HepG2 (cell line): ENCODE measurements at regions not wholly inside any gene's neighbourhood (a gene's known extent, or its start where the extent isn't known, plus 50 kb on each side); places are given as distances from the start of the nearest gene placed in this dataset.
"Not testable (repeated sequence)": the region's sequence is repeated elsewhere in the genome, so short reads cannot be mapped to it uniquely, and the experiment has no call there.

Source experiments
- ATAC-seq: fragments of 200-7000 bp; cut with Tn5 transposase; 3 replicates; pipeline ENCODE4 v1.9.1; 2020; ENCODE audit warnings: mild to moderate bottlenecking, moderate library complexity
- BruUV-seq: library from RNA; stranded (reverse); fragments of 400-500 nt; replicated peaks from 2 replicates; lab custom pipeline; 2021; lab: Mats Ljungman, UMichigan
- CTCF ChIA-PET: fragments of 300-600 bp; formaldehyde crosslinking; extraction: SDS; loops from one replicate; lab custom pipeline; 2021; ENCODE audit warnings: low total read pairs, inconsistent platforms, low intra/inter-chr PET ratio; lab: Yijun Ruan, JAX
- POLR2A ChIA-PET: fragments of 350-600 bp; sonication (Branson Sonifier 250); formaldehyde crosslinking; loops from one replicate; lab custom pipeline; 2020; ENCODE audit warnings: antibody characterized with exemption, inconsistent platforms; lab: Yijun Ruan, JAX
- DNase-seq: peaks from one replicate; pipeline ENCODE4 v3.0.0-alpha.2; 2015; ENCODE audit warnings: low spot score
- FAIRE-seq: peaks from 3 replicates; lab custom pipeline; 2011; peaks lifted over from hg19 to GRCh38; lab: Jason Lieb, UNC
- H2AFZ ChIP-seq: one replicate; pipeline ENCODE4 v1.6.1; 2011; ENCODE audit warnings: low read length, inconsistent platforms
- H3K27ac ChIP-seq: fragments of 300-600 bp; 3 replicates; pipeline ENCODE4 v1.8.0; 2011; ENCODE audit warnings: mixed run types, mild to moderate bottlenecking, mixed read lengths, low read length, inconsistent platforms; ENCODE audit not compliant: insufficient read depth; ENCODE audit errors: extremely low read length
- H3K27me3 ChIP-seq, 2 experiments: fragments of 200-600 bp in 1 of 2; 2 replicates in 1 of 2; 3 replicates in 1 of 2; pipeline versions ENCODE4 v1.6.0 to v1.8.0; 2011; ENCODE audit warnings: low read length in 2 of 2, mild to moderate bottlenecking in 2 of 2, moderate library complexity in 2 of 2, inconsistent platforms in 1 of 2; ENCODE audit not compliant: insufficient read depth in 2 of 2, control insufficient read depth in 1 of 2
- H3K36me3 ChIP-seq, 2 experiments: fragments of 200-600 bp in 1 of 2; replicated peaks in 1 of 2; 2 replicates in 1 of 2; 3 replicates in 1 of 2; pipeline versions ENCODE4 v1.5.1 to v1.8.0; 2011; ENCODE audit warnings: low read length in 2 of 2, inconsistent platforms in 1 of 2; ENCODE audit not compliant: insufficient read depth in 2 of 2, control insufficient read depth in 1 of 2
- H3K4me1 ChIP-seq: 2 replicates; pipeline ENCODE4 v1.5.1; 2012; ENCODE audit warnings: low read length, inconsistent platforms; ENCODE audit not compliant: insufficient read depth
- H3K4me2 ChIP-seq: 2 replicates; pipeline ENCODE4 v1.6.0; 2011; ENCODE audit warnings: low read depth, low read length, inconsistent platforms
- H3K4me3 ChIP-seq, 3 experiments: fragments of 200-600 bp in 1 of 3; sonication (generic), shearing (Covaris generic) in 1 of 3; replicated peaks in 1 of 3; 2 replicates each; pipeline ENCODE4 v1.5.1; 2011 to 2016; ENCODE audit warnings: low read length in 3 of 3, inconsistent platforms in 2 of 3, low read depth in 2 of 3, mild to moderate bottlenecking in 2 of 3, control low read depth in 1 of 3, mixed read lengths in 1 of 3; ENCODE audit not compliant: insufficient read depth in 1 of 3
- H3K79me2 ChIP-seq: one replicate; pipeline ENCODE4 v1.6.1; 2011; ENCODE audit warnings: low read length, inconsistent platforms; ENCODE audit not compliant: insufficient read depth
- H3K9ac ChIP-seq: 2 replicates; pipeline ENCODE4 v1.6.0; 2011; ENCODE audit warnings: mild to moderate bottlenecking, low read depth, low read length, inconsistent platforms; ENCODE audit not compliant: insufficient read depth
- H3K9me3 ChIP-seq: 2 replicates; pipeline ENCODE4 v1.5.1; 2012; ENCODE audit warnings: mild to moderate bottlenecking, low read length
- H4K20me1 ChIP-seq: 2 replicates; pipeline ENCODE4 v1.6.0; 2011; ENCODE audit warnings: inconsistent platforms, mild to moderate bottlenecking, low read length, moderate library complexity; ENCODE audit not compliant: insufficient read depth
- ATF3 ChIP-seq: sonication (generic); formaldehyde crosslinking; IDR thresholded peaks from 2 replicates; pipeline ENCODE4 v1.4.0; 2020; ENCODE audit warnings: missing genetic modification reagents
- HNRNPK ChIP-seq: fragments of 200-400 bp; formaldehyde crosslinking; IDR thresholded peaks from 2 replicates; pipeline ENCODE4 v1.6.1; 2018; ENCODE audit warnings: low read length, low read depth, moderate library complexity, mild to moderate bottlenecking; ENCODE audit not compliant: poor library complexity, severe bottlenecking
- PCBP2 ChIP-seq: fragments of 200-400 bp; formaldehyde crosslinking; optimal IDR thresholded peaks from 2 replicates; pipeline ENCODE3; 2018; ENCODE audit warnings: low read length, low read depth; ENCODE audit not compliant: poor library complexity, severe bottlenecking
- POLR2A ChIP-seq, 2 experiments: IDR thresholded peaks; 2 replicates each; pipeline ENCODE4 v1.6.1; 2011; ENCODE audit warnings: low read depth in 2 of 2, low read length in 2 of 2, mild to moderate bottlenecking in 1 of 2, moderate library complexity in 1 of 2; ENCODE audit not compliant: insufficient read depth in 1 of 2
- TARDBP ChIP-seq: sonication (generic); formaldehyde crosslinking; IDR thresholded peaks from 2 replicates; pipeline ENCODE4 v1.8.0; 2022; ENCODE audit warnings: mild to moderate bottlenecking, missing genetic modification reagents
- ZFP1 ChIP-seq: IDR thresholded peaks from 2 replicates; pipeline ENCODE4 v1.6.1; 2016
- ZNF543 ChIP-seq: sonication (generic); formaldehyde crosslinking; IDR thresholded peaks from 2 replicates; pipeline ENCODE4 v1.4.0; 2020; ENCODE audit warnings: mild to moderate bottlenecking, missing genetic modification reagents
- ZNF576 ChIP-seq: sonication (generic); formaldehyde crosslinking; IDR thresholded peaks from 2 replicates; pipeline ENCODE4 v1.4.0; 2020; ENCODE audit warnings: mild to moderate bottlenecking, missing genetic modification reagents
- WGBS: methylation state at CpG from one replicate; pipeline ENCODE4 v1.1.6; 2017; ENCODE audit warnings: low lambda C conversion rate; 5-methylcytosine and 5-hydroxymethylcytosine counted together
- in situ Hi-C: cut with HindIII; loops from 2 replicates; pipeline ENCODE4 v1.10.0; 2017; ENCODE audit warnings: low pct_unique_long_range_greater_than_20kb; ENCODE audit not compliant: extremely low pct_ligation_motif_present
- intact Hi-C: fragments of 100-400 bp; cut with micrococcal nuclease; formaldehyde crosslinking; loops from one replicate; pipeline ENCODE4 v1.10.0; 2022; ENCODE audit not compliant: unreplicated experiment

GRCh38 chr16:64343061-64343819, 778.6 kb downstream of the CDH11 start (continued):
- TF ChIP-seq ZNF576 (no peak), POLR2A (IDR thresholded peaks at IDR 0.05; ENCODE audit: insufficient read depth in 1 of 2, low read depth in 2 of 2, low read length in 2 of 2) (no peak), ATF3 (CRISPR knock-in tag) (no peak), TARDBP (CRISPR knock-in tag) (no peak), ZFP1 (CRISPR knock-in tag) (no peak), ZNF543 (CRISPR knock-in tag) (no peak)

GRCh38 chr16:64341336-64341735, 780.5 kb downstream of the CDH11 start:
- CTCF ChIA-PET, H3K9ac ChIP-seq, POLR2A ChIA-PET, ATAC-seq, DNase-seq, H4K20me1 ChIP-seq, H3K4me1 ChIP-seq, in situ Hi-C loops, intact Hi-C loops, H3K4me3 ChIP-seq, H3K27ac ChIP-seq, H3K36me3 ChIP-seq, H3K27me3 ChIP-seq, H2AFZ ChIP-seq, BruUV-seq, H3K79me2 ChIP-seq, H3K4me2 ChIP-seq, FAIRE-seq: not testable (repeated sequence)
- TF ChIP-seq PCBP2 = peak; percentile 70
- TF ChIP-seq HNRNPK = peak; percentile 17
- 17% methylated on average over 1 of the region's 1 CpG for WGBS
- peaks cover 57% of the 10 kb centered on the region; the same call in 1 of the 2 replicates for H3K9me3 ChIP-seq
